ENCODE measurements at regions not wholly inside any gene's neighbourhood (a gene's known extent, or its start where the extent isn't known, plus 50 kb on each side); places are given as distances from the start of the nearest gene placed in this dataset.
"Not testable (repeated sequence)": the region's sequence is repeated elsewhere in the genome, so short reads cannot be mapped to it uniquely, and the experiment has no call there.

DNA sequence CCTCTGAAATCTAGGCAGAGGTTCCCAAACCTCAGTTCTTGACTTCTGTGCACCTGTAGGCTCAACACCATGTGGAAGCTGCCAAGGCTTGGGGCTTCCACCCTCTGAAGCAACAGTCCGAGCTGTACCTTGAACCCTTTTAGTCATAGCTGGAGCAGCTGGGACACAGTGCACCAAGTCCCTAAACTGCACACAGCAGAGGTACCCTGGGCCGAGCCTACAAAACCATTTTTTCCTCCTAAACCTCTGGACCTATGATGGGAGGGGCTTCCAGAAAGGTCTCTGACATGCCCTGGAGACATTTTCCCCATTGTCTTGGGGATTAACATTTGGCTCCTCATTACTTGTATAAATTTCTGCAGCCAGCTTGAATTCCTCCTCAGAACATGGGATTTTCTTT is 168.8 kb downstream of the TLE3 start:
- not testable (repeated sequence) for H3K36me3 ChIP-seq, H3K4me3 ChIP-seq, H3K4me1 ChIP-seq, H3K27ac ChIP-seq, H3K27me3 ChIP-seq, DNase-seq
- H3K9me3 ChIP-seq (replicated peaks): peaks cover 11% of the 10 kb centered on the region

DNA sequence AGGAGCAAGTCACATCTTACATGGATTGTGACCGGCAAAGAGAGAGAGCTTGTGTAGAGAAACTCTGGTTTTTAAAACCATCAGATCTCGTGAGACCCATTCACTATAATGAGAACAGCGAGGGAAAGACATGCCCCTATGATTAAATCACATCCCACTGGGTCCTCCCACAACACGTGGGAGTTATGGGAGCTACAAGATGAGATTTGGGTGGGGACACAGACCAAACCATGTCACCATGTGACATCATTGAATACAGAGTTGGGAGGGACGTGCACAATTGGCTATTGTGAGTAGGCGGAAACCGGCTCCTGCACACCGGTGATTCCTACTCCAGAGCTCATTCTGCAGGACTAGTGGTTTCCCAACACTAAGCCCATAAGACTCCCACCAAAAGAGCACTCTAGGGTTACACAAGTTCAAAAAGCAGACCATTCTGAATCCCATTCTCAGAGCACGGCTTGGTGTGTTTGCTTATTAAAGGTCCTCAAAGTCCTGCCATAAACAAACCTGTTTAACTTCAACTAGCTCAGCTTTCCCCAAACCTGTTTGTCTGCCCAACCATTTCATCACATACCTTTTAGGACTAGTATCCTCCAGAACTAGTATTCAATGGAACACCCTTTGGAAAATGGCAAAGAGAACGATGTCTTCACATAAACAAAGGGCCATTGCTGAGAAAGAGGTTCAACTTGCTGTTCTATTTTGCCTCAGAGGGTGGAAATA is 167.6 kb downstream of the TLE3 start:
- Histone ChIP-seq H3K27ac (no peak overlapping the region), H3K4me1 (peaks cover 8% of the 10 kb centered on the region), H3K27me3 (no peaks in the 10 kb centered on the region), H3K9me3 (replicated peaks) (peaks cover 4% of the 10 kb centered on the region), H3K36me3 (no peaks in the 10 kb centered on the region), H3K4me3 (no peak overlapping the region)
- DNase-seq: no peak

DNA sequence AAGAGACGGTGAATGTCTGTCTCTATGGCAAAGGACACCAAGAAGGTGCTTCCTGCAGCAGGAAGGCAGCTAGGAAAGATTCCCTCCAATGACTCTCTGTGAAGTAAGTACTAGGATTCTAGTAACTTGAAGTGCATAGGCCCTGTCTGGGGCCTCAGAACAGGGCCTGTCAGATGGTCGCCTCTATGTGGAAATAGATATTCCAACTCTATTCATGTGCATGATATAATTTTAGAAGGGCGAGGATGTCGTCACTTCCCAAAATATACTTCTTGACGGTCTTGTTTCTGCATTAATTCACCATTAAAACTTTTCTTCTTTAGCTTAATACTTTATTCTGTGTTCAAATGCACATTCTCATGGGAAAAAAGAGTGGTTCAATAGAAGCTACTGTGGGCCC is 167.0 kb downstream of the TLE3 start:
- Histone ChIP-seq H3K27ac (no peak overlapping the region), H3K27me3 (no peaks in the 10 kb centered on the region), H3K36me3 (no peaks in the 10 kb centered on the region), H3K4me1 (peaks cover 8% of the 10 kb centered on the region), H3K9me3 (replicated peaks) (no peaks in the 10 kb centered on the region; the same call in 1 of the 2 replicates), H3K4me3 (no peak overlapping the region)
- DNase-seq: no peak

DNA sequence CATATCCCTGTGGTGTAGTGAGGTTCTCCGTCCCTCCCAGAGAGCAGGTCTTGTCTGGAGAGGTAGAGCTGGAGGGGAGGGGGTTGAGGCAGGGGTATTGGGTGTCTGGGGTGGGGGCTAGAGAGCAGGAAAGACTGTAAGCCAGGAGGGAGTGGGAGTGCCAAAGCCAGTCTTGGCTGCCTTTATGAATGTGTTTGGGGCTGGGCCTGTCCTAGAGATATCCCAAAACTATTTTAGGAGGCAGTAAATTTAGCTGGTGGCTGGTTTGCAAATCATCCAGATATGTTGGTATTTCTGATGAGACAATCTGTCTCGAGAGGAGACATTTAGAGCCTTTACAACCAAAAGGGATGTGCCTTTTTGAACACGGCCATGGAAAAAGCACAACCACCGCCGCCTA is 166.6 kb downstream of the TLE3 start:
- DNase-seq: no peak
- Histone ChIP-seq H3K27me3 (no peaks in the 10 kb centered on the region), H3K9me3 (replicated peaks) (no peaks in the 10 kb centered on the region), H3K27ac (no peak overlapping the region), H3K4me3 (no peak overlapping the region), H3K4me1 (peaks cover 7% of the 10 kb centered on the region), H3K36me3 (no peaks in the 10 kb centered on the region)

DNA sequence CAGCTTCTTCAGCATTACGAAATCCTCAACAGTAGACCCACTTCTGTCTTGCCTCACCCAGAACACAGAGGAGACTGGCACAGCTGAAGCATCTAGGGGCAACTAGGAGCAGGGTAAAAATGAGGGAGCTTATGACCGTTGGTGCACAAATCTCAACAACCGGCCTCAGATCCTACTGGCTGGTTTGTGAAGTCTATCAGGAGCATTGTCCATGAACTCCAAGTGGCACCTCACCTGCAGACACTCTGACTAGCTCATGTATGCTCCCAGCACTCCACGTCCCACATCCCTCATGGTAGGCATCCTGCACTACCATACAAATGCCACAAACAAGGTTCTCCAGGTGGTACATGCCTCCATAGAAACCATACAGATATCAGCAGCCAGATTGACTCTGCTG is 163.1 kb downstream of the TLE3 start:
- Histone ChIP-seq H3K27ac (no peak overlapping the region), H3K9me3 (replicated peaks) (no peaks in the 10 kb centered on the region), H3K4me3 (no peak overlapping the region), H3K4me1 (no peaks in the 10 kb centered on the region), H3K27me3 (no peaks in the 10 kb centered on the region), H3K36me3 (no peaks in the 10 kb centered on the region)
- DNase-seq: no peak

DNA sequence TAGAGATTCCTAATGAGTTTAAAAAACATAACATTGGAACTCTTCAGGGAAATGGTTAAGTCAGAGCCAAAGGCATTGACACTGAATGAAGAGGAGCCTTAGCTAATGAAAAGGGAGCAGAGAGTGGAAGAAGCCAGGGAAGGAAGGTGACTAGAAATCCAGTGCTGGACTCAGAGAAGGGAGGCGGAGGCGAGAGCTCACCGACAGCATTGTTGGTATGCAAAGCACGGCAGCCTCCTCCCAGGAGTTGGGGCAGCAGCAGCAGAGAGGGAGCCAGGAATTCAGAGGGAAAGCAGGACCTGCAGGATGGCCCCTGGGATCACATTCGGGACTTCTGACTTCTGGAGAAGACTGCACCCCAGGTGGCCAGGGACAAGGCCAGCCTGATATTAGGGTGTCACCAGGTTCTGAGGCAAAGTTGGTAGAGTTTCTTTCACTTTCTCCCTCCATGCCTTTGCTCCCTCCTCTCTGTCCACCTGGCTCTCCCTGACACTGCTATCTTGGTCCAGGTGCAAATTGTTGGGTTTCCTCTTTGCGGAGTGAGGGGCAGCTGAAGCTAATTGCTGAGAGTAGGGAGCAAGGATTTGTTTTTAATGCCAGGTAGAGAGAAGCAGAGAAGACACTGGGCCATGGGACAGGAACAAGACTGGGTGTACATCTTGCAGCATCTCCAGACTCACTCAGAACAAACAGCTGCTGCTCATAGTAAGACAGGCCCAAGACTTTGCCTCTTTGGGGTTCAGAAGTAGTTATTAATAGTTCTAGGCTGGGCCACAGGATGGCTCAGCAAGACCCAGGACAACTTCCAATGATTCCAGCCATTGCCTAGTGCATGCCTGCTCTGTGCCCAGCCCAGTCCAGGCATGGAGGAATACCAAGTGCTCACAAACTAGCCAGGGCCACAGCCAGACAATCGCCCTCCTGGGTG is 157.9 kb downstream of the TLE3 start:
- H3K27me3 ChIP-seq: no peaks in the 10 kb centered on the region; the same call in 1 of the 2 replicates
- no peak overlapping the region for H3K27ac ChIP-seq
- no peaks in the 10 kb centered on the region for H3K36me3 ChIP-seq
- no peak for DNase-seq
- H3K4me3 ChIP-seq: no peak overlapping the region
- no peaks in the 10 kb centered on the region for H3K9me3 ChIP-seq (replicated peaks)
- no peaks in the 10 kb centered on the region for H3K4me1 ChIP-seq

DNA sequence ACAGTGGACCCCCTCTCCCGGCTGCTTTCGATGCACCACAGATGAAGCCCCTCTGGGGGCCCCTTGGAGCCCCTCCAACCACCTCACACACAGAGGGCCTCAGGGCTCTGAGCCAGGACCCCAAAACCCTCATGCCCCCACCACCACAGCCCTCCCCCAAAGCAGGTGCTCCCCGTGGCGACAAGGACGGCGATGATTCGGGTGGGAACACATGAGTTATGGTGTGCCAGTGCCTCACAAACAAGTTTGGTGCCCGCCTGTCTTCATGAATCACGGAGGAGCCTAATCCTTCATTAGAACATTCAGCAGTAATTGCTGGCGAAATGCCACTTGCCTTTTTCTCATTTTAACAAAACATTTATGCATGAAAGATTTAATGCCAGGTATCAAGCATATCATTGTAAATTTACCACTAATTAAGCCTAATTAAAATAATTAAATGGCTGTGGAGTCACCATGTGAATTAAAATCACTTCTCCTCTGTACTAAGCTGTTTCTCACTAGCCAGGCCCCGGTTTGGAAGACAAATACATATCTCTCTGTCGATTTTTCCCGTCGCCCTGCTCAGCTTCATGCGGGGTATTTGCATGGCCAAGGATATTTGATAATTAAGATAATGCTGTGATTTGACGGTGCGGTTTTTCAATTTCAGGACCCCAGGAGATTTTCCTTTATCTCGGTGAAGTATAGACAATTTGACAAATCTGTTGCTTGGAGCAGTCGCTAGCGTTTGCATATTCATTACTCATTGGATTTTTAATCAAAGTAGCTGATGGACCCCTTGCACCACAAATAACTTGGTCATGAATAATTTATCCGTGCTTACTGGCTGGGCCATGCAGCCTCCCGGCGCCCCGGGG is 157.0 kb downstream of the TLE3 start:
- Histone ChIP-seq H3K36me3 (no peaks in the 10 kb centered on the region), H3K27ac (no peak overlapping the region), H3K4me1 (no peaks in the 10 kb centered on the region), H3K9me3 (replicated peaks) (no peaks in the 10 kb centered on the region), H3K4me3 (no peak overlapping the region), H3K27me3 (no peaks in the 10 kb centered on the region; the same call in 1 of the 2 replicates)
- no peak for DNase-seq

DNA sequence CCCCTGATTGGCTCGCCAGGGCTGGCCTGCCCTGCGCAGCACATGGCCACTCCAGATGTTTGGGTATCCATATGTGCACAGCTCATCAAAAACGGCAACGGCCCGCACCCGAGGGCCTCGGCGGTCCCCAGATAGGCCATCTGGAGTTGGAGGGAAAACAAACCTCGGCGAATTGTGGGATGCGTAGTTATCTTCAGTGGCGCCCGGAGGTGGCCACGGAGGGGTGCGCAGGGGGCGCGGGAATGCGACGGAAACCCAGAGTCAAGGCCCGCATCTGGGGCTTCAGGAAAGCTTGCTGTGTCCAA is 156.5 kb downstream of the TLE3 start:
- H3K27ac ChIP-seq: no peak overlapping the region
- H3K4me3 ChIP-seq: no peak overlapping the region
- no peaks in the 10 kb centered on the region; the same call in 1 of the 2 replicates for H3K27me3 ChIP-seq
- H3K36me3 ChIP-seq: no peaks in the 10 kb centered on the region
- H3K9me3 ChIP-seq (replicated peaks): no peaks in the 10 kb centered on the region
- no peak for DNase-seq
- H3K4me1 ChIP-seq: no peaks in the 10 kb centered on the region

DNA sequence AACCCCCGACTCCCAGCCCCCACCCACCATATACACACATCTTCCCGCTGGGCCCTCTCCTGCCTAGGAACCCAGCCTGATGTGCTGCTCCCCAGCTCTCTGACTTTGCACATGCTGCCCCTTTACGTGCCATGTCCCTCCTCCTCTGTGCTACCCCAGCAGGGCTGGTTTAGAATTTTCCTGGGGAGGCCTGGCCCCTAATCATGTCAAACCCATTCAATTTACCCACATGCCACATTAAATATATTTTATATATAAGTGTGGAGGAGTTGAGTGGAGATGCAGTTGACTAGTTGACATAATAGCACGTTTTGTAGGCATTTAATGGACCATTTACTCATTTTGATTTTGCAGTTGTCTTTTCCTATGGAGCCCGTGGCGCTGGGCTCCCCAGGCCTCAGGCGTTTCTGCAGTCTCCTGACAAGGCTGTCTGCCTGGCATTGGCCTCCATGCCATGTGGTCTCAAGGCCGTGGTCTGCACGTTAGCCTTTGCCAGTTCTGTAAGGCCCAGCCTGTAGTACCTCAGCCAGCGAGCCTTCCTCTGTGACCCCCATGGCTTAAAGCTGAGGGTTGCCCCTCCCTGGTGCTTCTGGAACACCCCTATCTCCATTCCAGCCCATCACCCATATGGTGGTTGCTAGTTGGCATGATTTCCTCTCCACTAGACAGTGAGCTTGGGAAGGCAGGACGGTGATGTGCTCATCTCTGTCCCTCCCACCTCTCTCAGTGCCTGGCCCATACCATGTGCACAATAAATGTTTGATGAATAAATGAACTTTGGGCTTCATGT is 155.8 kb downstream of the TLE3 start:
- no peak for DNase-seq
- Histone ChIP-seq H3K9me3 (replicated peaks) (no peaks in the 10 kb centered on the region), H3K27me3 (no peaks in the 10 kb centered on the region; the same call in 1 of the 2 replicates), H3K4me1 (no peaks in the 10 kb centered on the region), H3K27ac (no peak overlapping the region), H3K4me3 (no peak overlapping the region), H3K36me3 (no peaks in the 10 kb centered on the region)

DNA sequence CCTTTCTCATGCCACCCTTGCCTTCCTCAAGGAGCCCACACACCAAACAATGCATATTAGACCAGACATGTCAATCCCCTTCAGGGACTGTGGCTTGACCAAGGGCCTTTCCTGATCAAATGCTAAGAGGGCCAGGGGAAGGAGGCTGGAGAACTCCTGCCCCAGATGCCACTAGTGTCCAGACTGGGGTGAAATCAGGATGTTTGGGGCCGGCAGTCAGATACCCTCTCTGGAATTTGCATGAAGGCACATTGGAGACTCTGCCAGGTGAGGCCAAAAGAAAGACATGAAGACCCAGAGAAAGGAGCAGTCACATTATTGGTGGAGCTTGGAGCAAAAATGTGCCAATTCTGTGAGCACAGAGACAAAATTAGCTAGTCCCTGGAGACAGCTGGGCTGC is 154.1 kb downstream of the TLE3 start:
- no peaks in the 10 kb centered on the region; the same call in 1 of the 2 replicates for H3K27me3 ChIP-seq
- no peak overlapping the region for H3K27ac ChIP-seq
- H3K4me1 ChIP-seq: no peaks in the 10 kb centered on the region
- no peak for DNase-seq
- H3K4me3 ChIP-seq: no peak overlapping the region
- H3K9me3 ChIP-seq (replicated peaks): no peaks in the 10 kb centered on the region
- H3K36me3 ChIP-seq: no peaks in the 10 kb centered on the region

DNA sequence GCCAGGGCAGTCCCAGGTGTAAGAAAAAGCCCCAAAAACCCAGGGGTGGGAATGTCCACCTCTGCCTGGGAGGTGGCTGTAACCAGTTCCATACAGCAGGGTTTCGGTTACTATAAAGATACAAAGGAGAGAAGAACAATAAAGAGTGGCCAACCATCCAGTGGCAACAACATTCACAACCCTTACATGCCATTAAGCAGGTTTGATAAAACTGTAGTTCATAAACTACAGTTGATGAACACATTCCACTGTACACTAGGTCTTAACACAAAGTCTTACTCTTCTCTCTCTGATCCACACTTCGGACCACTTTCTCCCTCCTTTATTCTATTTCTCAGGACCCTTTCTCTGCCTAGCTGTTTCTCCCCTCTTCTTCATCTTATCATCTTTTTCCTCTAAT is 152.0 kb downstream of the TLE3 start:
- Histone ChIP-seq H3K27ac (no peak overlapping the region), H3K4me1 (no peaks in the 10 kb centered on the region), H3K36me3 (no peaks in the 10 kb centered on the region), H3K4me3 (no peak overlapping the region), H3K27me3 (no peaks in the 10 kb centered on the region; the same call in 1 of the 2 replicates), H3K9me3 (replicated peaks) (no peaks in the 10 kb centered on the region)
- DNase-seq: no peak

DNA sequence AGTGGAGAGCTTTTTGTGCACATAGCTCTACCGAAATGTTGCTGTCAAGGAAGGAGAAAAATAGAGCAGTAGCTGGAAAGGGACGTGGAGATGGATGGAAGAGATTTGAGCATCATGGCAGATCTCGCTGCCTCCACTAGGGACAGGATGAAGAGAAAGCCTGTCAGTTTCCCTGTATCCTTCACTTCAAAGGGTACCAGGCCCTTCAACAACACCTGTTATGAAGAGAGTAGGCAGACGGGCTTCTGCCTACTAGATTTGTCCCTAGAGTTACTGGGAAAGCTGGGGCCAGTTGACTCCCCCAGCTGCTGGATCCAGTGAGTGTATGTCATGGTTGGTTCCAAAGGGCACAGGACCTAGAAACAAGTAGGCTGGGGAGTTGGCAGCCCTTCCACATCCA is 150.8 kb downstream of the TLE3 start:
- H3K4me3 ChIP-seq: no peak overlapping the region
- H3K4me1 ChIP-seq: no peaks in the 10 kb centered on the region
- no peaks in the 10 kb centered on the region for H3K9me3 ChIP-seq (replicated peaks)
- DNase-seq: no peak
- H3K36me3 ChIP-seq: no peaks in the 10 kb centered on the region
- H3K27me3 ChIP-seq: no peaks in the 10 kb centered on the region; the same call in 1 of the 2 replicates
- H3K27ac ChIP-seq: no peak overlapping the region

DNA sequence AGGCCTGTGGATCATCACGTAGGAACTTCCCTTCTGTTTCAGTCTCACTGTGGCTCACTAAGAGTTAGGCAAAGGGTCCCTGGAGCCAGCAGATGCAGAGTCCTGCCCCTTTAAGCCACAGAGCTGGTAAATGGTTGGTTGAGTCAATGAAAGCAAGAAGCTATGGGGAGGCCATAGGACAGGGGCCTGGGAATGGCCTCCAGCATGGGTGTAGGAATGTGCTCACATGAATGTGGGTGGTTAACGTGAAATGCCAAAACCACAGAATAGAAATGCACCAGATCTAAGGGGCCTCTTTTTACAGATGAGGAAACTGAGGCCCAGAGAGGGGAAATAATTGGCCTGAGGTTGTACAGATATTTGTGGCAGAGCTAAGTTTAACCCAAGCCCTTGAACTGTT is 150.3 kb downstream of the TLE3 start:
- H3K4me3 ChIP-seq: no peak overlapping the region
- H3K36me3 ChIP-seq: no peaks in the 10 kb centered on the region
- no peak for DNase-seq
- H3K9me3 ChIP-seq (replicated peaks): no peaks in the 10 kb centered on the region
- H3K27ac ChIP-seq: no peak overlapping the region
- H3K4me1 ChIP-seq: no peaks in the 10 kb centered on the region
- no peaks in the 10 kb centered on the region; the same call in 1 of the 2 replicates for H3K27me3 ChIP-seq

DNA sequence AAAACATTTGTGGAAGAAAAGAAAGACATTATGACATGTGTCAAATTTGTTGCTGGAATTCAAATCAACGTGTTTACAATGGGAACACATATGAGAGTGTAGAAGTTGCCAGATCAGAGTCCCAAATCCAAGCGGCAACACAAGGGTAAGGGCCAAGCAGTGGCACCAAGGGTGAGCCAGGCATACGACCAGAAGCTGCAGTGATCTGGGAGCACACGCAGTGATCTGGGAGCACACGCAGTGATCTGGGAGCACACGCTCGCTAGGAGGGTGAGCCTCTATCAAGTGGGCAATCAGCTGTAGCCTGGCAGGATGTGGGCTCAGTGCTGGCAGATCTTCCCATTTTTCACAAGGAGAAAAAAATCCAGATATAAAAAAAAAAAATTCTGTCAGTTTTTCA is 148.2 kb downstream of the TLE3 start:
- no peaks in the 10 kb centered on the region for H3K4me1 ChIP-seq
- no peak for DNase-seq
- H3K4me3 ChIP-seq: no peak overlapping the region
- H3K36me3 ChIP-seq: no peaks in the 10 kb centered on the region
- H3K9me3 ChIP-seq (replicated peaks): no peaks in the 10 kb centered on the region
- no peaks in the 10 kb centered on the region for H3K27me3 ChIP-seq
- H3K27ac ChIP-seq: no peak overlapping the region
